GM19324 (cell line): ENCODE measurements at regions not wholly inside any gene's neighbourhood (a gene's known extent, or its start where the extent isn't known, plus 50 kb on each side); places are given as distances from the start of the nearest gene placed in this dataset.
"Not testable (repeated sequence)": the region's sequence is repeated elsewhere in the genome, so short reads cannot be mapped to it uniquely, and the experiment has no call there.

ENCODE experiments used
- ATAC-seq: cut with Tn5 transposase; IDR thresholded peaks from one replicate; pipeline ENCODE4 v1.9.1; 2021; ENCODE audit warnings: mild to moderate bottlenecking, moderate library complexity; ENCODE audit not compliant: unreplicated experiment, low FRiP score

DNA sequence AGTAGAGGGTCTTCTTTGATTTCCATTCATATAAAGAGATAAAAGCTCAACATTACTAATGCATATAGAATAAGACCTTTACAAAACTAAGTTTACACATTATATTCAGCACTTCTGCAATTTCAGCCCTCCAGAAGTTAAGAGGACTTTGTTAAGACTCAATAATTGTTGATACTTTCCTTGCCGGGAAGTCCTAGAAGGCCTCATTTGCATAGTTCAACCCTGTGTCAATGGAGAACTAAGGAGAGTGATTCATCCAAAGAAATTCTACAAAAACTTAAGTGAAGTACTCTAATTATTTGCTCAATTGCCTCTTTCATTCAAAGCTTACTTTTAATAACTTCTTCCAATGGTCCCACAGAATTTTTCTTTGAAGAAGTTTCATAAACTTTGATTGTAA lies 1060.3 kb upstream of the CELF2 start:
- ATAC-seq = no peak

DNA sequence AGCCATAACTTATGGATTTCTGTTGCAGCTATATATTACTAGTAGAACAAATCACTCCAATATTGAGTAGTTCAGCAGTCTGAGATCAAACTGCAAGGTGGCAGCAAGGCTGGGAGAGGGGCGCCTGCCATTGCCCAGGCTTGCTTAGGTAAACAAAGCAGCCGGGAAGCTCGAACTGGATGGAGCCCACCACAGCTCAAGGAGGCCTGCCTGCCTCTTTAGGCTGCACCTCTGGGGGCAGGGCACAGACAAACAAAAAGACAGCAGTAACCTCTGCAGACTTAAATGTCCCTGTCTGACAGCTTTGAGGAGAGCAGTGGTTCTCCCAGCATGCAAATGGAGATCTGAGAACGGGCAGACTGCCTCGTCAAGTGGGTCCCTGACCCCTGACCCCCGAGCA lies 1059.8 kb upstream of the CELF2 start:
- not testable (repeated sequence) for ATAC-seq

DNA sequence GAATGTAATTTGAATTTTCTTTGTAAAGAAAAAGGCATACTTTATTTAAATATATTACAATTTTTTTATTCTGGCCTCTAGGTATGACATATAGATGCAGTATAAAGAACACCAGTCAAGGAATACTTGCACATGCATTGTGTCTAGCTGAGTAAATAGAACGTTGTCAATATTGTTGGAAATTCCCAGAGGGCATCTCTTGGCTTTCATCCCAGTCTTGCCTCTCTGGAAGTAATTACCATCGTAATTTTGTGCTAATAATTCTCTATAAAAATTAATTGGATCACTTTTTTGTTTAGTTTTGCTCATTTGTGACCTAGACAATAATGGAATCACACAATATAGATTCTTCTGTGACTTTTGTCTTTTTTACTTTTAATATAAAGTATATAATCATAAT lies 1052.3 kb upstream of the CELF2 start:
- no peak for ATAC-seq

DNA sequence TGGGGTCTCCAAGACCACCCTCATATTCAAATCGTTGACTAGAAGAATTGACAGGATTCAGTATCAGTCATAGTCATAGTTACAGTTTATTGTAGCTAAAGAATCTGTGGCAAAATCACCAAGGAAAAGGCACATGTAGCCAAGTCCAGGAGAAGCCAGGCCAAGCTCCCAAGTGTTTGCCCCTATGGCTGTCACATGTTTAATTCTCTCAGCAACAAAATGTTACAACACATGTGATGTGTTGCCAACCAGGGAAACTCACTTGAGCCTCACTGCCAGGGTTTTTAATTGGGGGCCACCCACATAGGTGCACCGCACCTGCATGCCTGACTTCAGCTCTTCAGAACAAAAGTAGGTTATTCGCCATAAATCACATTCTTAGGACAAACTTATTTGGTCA lies 1030.9 kb upstream of the CELF2 start:
- no peak for ATAC-seq

DNA sequence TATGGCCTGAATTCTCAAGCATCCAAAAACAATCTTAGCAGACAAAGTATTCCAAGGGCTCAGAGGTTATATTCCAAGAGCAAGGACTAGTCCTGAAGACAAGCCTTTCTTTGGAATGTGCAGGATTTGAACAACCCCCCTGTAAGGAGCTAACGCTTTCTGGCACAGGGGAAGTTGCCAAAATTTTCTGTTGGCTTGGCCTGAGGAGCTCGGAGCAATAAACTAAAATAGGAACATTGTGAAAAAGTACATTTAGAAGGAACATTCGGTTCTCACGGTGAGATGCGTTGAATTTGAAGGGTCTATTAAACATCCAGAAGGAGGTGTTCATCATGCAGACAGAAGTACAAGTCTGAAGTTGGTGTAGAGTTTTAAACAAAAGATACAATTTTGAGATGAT lies 1030.5 kb upstream of the CELF2 start:
- no peak for ATAC-seq

DNA sequence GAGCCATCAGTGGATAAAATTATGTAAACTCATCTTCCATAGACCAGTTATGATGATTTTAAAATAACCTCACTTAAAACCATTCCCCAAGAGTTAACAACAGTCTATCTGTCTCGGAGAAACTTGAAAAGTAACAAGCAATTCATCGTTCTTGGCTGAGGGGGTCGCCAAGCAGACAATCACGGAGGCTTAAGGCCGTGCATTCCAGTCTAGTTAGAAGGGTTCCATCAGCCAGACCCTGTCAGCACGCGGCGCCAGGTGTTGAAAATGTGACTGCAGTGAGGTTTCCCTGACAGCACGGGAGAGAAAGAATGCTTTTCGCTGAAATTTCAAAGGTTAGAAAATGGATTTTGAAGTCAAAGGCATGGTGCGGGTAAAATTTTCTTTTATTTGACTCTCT lies 1025.0 kb upstream of the CELF2 start:
- ATAC-seq = no peak

DNA sequence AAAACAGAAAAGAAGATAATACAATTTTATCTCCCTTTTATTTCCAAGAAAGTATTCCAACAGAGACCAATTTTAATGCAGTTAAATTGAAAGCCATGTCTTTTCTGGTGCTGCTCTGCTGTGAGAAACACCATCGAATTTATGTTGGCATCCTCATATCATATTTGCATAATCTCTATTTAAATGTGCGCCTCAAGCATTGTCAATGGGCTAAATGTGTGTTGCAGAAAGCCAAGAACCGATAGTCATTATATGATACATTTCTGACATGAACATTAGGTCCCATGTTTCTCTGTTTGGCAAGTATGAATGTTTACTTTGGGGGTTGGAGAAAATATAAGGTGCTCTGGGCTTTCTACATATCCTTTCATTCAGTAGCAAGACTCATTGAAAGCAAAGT lies 1023.5 kb upstream of the CELF2 start:
- no peak for ATAC-seq

DNA sequence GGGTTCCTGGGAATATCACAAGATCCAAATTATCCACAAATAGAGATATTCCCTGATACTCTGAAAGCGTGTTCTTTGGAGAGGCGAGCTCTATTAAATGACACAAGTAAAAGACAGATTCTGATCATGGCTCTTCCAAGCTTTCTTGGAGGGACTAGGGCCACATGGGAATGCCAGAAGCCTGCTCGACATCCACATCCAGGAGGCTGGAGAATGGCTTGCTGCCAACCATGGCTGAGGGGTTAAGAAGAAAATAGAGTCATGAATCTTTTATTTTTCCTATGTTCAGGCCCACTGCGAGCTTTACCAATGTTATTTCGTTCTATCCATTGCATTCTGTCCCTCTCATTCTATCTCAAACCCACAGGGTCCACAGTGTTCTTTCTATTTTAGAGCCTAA lies 1018.0 kb upstream of the CELF2 start:
- no peak for ATAC-seq

DNA sequence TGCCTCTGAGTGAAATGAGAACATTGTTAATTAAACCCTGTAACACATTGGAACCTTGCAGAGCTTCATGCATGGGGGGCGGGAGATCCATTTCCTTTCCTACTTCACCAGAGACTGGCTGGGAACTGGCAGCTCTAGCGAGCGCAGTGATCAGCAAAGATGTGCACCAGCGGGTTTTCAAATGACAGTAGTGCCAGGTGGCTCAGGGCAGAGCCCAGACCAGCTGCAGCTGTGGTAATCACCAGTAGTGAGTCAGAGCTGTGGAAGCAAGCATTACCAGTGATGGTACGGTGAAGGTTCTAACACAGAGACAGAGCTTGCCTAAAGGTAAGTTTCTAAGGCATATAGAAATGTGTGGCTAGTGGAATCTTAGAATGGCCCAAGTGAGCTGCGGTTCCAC lies 1009.7 kb upstream of the CELF2 start:
- no peak for ATAC-seq

DNA sequence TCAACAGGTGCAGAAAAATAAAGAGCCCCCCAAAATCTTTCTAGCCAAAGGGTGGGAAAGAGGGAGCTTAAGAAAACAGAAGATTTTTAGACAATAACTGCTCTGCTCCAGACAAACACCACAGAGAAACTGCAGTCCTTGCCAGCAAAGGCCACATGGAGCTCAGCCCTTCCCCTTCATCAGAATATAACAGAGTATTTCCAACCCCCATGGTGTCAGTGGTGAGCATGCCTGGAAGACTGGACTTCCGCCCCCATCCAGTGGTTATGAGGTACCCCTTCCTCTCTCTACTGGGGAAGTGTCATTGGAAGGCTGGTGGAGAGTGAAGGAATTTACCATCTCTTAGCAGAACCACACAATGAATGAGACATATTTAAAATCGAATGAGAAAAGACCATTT lies 1007.3 kb upstream of the CELF2 start:
- ATAC-seq = no peak

DNA sequence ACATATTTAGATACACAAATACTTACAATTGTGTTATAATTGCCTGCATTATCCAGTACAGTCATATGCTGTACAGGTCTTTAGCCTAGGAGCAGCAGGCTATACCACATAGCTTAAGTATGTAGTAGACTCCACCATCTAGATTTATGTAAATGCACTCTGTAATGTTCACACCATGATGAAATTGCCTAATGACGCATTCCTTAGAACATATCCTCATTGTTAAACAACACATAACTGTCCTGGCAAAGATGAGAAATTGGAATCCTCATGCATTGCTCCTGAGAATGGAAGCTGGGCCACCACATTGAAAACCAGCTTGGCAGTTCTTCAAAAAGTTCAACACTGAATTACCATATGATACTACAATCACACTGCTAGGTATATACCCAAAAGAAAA lies 1002.8 kb upstream of the CELF2 start:
- ATAC-seq = no peak

DNA sequence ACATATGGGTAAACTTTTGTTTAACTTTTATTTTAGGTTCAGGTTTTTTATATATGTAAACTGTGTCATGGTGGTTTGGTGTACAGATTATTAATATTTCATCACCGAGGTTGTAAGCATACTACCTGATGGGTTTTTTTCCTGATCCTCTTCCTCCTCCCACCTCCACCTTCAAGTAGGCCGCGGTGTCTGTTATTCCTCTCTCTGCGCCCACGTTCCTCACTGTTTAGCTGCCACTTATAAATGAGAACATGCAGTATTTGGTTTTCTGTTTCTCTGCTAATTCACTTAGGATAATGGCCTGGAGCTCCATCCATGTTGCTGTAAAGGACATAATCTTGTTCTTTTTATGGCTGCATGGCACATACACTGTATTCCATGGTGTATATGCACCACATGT lies 1000.0 kb upstream of the CELF2 start:
- ATAC-seq = no peak

DNA sequence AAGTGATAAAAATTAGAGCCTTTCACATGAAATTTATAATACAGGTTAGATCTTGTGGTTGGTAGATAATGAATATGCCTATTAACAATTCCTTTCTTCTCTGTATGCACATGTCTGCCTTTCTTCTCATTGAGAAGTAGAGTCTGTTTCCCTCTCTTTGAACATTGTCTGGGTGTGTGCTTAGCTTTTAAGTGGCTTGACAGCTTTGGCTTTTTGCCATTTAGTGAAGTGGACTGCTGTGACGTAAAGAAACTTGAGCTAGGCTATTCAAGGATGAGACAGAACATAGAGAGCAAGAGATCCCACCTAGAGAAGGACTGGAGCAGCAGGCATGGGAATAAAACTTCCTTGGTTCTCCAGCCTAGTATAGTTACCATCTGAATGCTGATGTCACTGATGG lies 996.7 kb upstream of the CELF2 start:
- no peak for ATAC-seq

DNA sequence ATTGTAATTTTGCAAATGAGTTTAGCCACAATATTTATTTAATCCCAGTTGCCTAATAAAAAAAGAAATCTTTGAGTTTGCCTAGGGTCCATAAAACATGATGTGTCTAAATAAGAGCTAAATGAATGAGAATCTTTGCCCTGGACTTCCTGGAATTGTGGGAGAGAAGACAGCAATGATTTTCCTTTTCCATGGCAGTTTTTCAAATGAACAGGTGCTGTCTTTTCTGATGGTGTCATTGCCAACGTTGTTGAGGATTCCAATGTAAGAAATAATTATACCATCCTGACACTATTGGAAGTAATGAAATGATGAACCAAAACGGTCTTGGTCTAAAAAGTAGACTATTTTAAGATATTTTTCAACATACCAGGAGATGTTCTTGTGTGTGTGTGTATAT lies 984.7 kb upstream of the CELF2 start:
- ATAC-seq = no peak

DNA sequence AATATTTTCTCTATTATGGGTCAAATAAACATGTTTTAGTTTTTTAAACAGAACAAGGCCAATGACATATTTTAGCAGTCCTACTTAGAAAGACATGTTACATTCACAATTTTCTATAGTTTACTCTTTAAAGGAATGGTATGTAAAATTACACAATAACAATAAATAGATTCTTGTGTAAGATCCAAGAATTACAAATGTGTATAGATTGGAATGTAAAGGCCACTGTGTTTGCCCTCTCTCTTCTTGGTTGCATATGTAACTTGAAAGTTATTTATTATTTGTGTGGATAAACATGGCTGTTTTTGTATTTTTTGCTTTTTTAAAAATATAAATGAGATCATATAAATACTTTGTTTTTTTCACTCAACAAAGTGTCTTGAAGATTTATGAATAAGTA lies 979.3 kb upstream of the CELF2 start:
- no peak for ATAC-seq

DNA sequence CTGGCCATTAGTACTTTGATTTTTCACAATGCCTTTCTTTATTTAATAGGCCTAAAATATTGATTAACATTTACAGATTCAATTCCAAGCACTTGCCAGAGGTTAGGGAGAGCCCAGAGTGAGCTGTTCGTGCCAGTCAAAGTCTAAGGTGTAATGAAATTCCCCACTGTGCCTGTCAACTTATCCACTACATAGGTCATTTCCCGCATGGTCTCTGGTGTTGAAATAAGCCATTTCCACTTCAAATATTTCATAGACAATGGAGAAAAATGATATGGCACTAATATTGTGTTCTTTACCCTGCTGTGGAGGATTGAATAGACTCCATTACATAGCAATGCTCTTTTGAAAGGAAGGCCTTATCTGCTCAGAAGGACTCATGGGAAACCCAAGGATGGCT lies 978.1 kb upstream of the CELF2 start:
- ATAC-seq = no peak

DNA sequence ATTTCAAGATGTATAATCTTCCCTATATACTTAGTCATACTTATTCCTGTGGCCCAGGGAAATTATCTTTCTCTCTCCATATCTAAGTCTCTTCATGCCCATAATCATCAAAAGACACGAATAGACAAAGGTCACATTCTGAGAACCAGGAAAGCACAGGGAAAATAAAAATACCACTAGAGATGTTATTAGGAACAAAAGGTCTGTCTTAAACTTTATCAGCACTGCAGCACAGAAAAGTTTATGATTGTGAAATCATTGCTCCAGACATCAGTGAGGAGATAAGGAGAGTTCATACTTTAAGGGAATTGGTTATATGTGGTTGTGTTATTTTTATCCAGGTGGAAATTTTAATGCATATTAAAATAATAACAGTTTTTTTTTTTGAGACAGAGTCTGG lies 974.6 kb upstream of the CELF2 start:
- no peak for ATAC-seq

DNA sequence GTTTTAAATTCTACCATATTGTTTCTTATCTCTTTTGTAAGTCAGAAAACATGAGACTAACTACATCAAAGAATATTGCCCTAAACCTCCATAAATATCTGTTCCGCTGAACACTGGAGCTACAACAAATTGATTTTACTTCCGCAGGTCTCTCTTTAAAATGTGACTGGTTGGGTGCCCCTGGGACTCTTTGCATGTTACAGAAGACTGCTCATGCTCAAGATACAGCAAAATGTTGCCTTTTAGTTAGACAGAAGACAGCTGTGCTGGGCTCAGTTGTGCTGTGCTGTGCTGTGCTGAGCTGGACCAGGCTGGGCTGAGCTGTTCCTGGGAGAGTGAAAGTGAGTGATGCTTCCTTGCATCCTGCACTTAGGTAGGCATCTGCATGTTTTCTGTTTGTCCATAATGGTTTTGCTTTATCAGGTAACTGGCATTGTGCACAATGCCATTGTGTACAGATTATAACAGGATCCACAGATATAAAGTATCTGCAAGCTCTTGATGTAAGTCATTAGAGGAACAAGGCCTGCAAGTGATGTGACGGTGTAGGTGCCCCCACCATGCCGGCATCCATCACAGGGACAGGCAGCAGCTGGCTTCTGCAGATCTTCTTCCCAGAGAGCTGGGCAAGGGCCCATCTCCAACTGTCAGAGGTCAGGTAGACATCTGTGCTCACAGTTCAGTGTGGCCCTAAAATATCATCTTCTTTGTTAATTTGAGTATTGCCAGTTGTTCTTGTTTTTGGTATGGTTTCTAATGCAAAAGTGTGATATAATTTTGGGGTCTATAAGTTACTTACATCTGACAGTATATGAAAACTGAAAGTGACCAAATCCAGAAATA lies 972.5 kb upstream of the CELF2 start:
- ATAC-seq = no peak

DNA sequence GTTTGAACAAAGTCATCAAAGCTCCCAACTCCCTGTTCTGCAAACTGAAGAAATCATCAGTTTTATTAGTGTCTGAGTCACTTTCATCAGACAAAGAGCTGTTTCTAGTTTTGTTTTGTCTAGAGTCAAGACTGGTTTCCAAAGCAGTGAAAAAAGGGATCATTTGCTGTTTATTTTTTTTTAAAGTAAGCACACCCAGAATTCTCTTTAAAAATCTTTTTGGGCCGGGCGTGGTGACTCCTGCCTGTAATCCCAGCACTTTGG lies 972.0 kb upstream of the CELF2 start:
- no peak for ATAC-seq

DNA sequence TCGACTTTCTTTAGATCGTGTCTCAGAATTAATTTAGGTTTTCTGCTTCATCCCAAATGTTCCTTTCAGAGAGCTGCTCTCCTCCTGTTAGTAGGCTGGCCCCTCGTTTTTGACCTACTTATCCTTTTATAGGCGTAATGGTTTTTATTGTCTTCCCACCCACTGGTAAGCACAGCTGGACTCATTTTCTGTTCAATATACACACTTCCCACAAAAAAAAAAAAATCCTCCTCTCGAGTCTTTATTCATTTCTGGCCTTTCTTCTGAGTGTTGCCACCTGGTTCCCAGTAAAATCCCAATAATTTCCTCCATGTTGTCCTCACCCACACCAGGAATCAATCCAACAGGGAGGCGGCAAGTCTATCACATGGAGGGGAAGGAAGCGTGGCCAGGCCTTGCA lies 970.2 kb upstream of the CELF2 start:
- no peak for ATAC-seq

DNA sequence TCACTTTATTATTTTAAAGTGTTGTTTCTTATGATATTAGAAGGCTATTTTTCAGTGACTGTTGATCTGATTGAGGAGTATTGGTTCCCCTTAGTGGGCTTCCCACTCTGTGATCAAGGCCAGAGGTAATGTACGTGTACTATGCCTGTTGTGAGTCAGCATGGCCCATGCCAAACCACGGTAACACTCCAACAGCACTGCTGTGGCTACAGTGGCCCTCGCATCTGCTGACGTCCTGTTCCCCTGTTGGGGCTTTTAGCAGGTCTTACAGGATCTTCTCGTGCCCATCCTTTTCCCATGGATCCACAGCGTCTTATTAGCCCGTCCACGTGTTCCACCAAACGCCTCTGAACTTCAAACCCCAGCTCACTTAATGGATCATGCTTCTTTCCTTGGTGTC lies 964.6 kb upstream of the CELF2 start:
- ATAC-seq = no peak

DNA sequence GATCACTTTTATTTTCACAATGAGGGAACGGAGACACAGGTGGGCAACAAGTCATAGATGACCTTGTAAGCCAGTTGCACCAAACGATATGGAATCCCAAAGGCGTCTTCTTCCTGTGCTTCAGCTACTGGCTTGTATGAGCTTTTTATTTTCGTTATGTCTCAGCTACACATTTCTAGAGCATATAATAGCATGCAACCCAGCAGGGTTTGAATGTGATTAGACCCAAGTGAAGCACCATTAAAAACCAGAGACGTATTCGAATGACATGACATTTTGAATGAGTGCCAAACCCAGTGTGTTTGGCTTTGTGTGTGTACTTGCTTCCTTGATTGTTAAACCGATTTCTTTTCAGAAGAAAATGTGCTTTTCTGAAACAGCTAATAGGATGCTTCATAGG lies 963.2 kb upstream of the CELF2 start:
- no peak for ATAC-seq
